NB4 (cell line): ENCODE measurements at regions not wholly inside any gene's neighbourhood (a gene's known extent, or its start where the extent isn't known, plus 50 kb on each side); places are given as distances from the start of the nearest gene placed in this dataset.

Experiments used
- DNase-seq: peaks from one replicate; pipeline ENCODE4 v3.0.0; 2010; ENCODE audit warnings: low read depth
- H3K4me3 ChIP-seq: one replicate; pipeline ENCODE4 v1.5.1; 2011; ENCODE audit warnings: mild to moderate bottlenecking, low read depth, low read length, moderate library complexity
- CTCF ChIP-seq: IDR thresholded peaks from one replicate; pipeline ENCODE4 v1.5.1; 2012; ENCODE audit warnings: low read depth, low read length
- MAX ChIP-seq: IDR thresholded peaks from 2 replicates; pipeline ENCODE4 v1.6.1; 2011; ENCODE audit warnings: low read depth, low read length
- MYC ChIP-seq: IDR thresholded peaks from 2 replicates; pipeline ENCODE4 v1.6.1; 2011; ENCODE audit warnings: low read depth, low read length
- POLR2A ChIP-seq: IDR thresholded peaks from 2 replicates; pipeline ENCODE4 v1.6.1; 2011; ENCODE audit warnings: mild to moderate bottlenecking; ENCODE audit not compliant: insufficient read length; ENCODE audit errors: extremely low read depth

GRCh38 chr11:39149214-39149613 lies 2310.2 kb downstream of the LRRC4C start:
- no peak for TF ChIP-seq MYC
- no peak for TF ChIP-seq CTCF
- no peak for DNase-seq
- H3K4me3 ChIP-seq = no peak overlapping the region

GRCh38 chr11:39145346-39145745 lies 2314.1 kb downstream of the LRRC4C start:
- DNase-seq = no peak
- H3K4me3 ChIP-seq = no peak overlapping the region
- no peak for TF ChIP-seq POLR2A
- TF ChIP-seq CTCF = no peak

GRCh38 chr11:39144351-39145130 lies 2314.9 kb downstream of the LRRC4C start:
- no peak overlapping the region for H3K4me3 ChIP-seq
- TF ChIP-seq MYC (no peak), POLR2A (no peak), MAX (no peak), CTCF (no peak)
- no peak for DNase-seq

GRCh38 chr11:39139581-39139980 lies 2319.9 kb downstream of the LRRC4C start:
- H3K4me3 ChIP-seq = no peak overlapping the region
- no peak for DNase-seq
- TF ChIP-seq POLR2A (no peak), MAX (no peak), MYC (no peak), CTCF (no peak)

GRCh38 chr11:39120890-39121289 lies 2338.6 kb downstream of the LRRC4C start:
- H3K4me3 ChIP-seq = no peak overlapping the region
- no peak for TF ChIP-seq POLR2A
- TF ChIP-seq CTCF = no peak
- no peak for TF ChIP-seq MYC
- no peak for DNase-seq

GRCh38 chr11:39113606-39114005 lies 2345.8 kb downstream of the LRRC4C start:
- no peak for TF ChIP-seq MYC
- TF ChIP-seq CTCF = no peak
- TF ChIP-seq MAX = no peak
- TF ChIP-seq POLR2A = no peak
- no peak for DNase-seq
- H3K4me3 ChIP-seq = no peak overlapping the region
